HEK293T (cell line): ENCODE measurements at regions not wholly inside any gene's neighbourhood (a gene's known extent, or its start where the extent isn't known, plus 50 kb on each side); places are given as distances from the start of the nearest gene placed in this dataset.

Source experiments
- ELF4 ChIP-seq: fragments of 450-650 bp; IDR thresholded peaks from 2 replicates; pipeline ENCODE4 v1.6.1; 2017; ENCODE audit warnings: antibody characterized with exemption
- FOXA1 ChIP-seq: fragments of 450-650 bp; IDR thresholded peaks from 2 replicates; pipeline ENCODE4 v1.6.1; 2016; ENCODE audit warnings: mild to moderate bottlenecking
- FOXM1 ChIP-seq: fragments of 450-650 bp; IDR thresholded peaks from 2 replicates; pipeline ENCODE4 v1.6.1; 2017; ENCODE audit warnings: mild to moderate bottlenecking, borderline replicate concordance
- HDGF ChIP-seq: fragments of 450-650 bp; IDR thresholded peaks from 2 replicates; pipeline ENCODE4 v1.6.1; 2017; ENCODE audit warnings: antibody characterized with exemption, borderline replicate concordance
- LEF1 ChIP-seq: fragments of 450-650 bp; IDR thresholded peaks from 2 replicates; pipeline ENCODE4 v1.6.1; 2017; ENCODE audit warnings: mild to moderate bottlenecking, borderline replicate concordance
- SP1 ChIP-seq: fragments of 450-650 bp; IDR thresholded peaks from 2 replicates; pipeline ENCODE4 v1.6.1; 2017
- SUZ12 ChIP-seq: fragments of 450-650 bp; IDR thresholded peaks from 2 replicates; pipeline ENCODE4 v1.6.1; 2016; ENCODE audit warnings: mild to moderate bottlenecking
- TARDBP ChIP-seq: fragments of 450-650 bp; IDR thresholded peaks from 2 replicates; pipeline ENCODE4 v1.6.1; 2016
- ZNF384 ChIP-seq: fragments of 450-650 bp; IDR thresholded peaks from 2 replicates; pipeline ENCODE4 v1.6.1; 2016

- TF ChIP-seq HDGF = no peak
- TF ChIP-seq FOXM1 = no peak
- TF ChIP-seq SUZ12 = no peak
- TF ChIP-seq ELF4 = no peak
- TF ChIP-seq ZNF384 = no peak
- TF ChIP-seq TARDBP = no peak
- TF ChIP-seq FOXA1 = no peak
- no peak for TF ChIP-seq SP1
- no peak for TF ChIP-seq LEF1
Observed at GRCh38 chr14:105858676-105859025, 332.3 kb downstream of the TMEM121 start.
